HG02970 (cell line): ENCODE measurements at regions not wholly inside any gene's neighbourhood (a gene's known extent, or its start where the extent isn't known, plus 50 kb on each side); places are given as distances from the start of the nearest gene placed in this dataset.

Experiments used
- ATAC-seq: cut with Tn5 transposase; IDR thresholded peaks from one replicate; pipeline ENCODE4 v1.9.1; 2021; ENCODE audit warnings: mild to moderate bottlenecking, moderate library complexity, moderate number of reproducible peaks; ENCODE audit not compliant: unreplicated experiment, low FRiP score

- ATAC-seq = no peak
These were observed 51.4 kb upstream of the ITM2B start for GRCh38 chr13:48181482-48182145.

- no peak for ATAC-seq
These were observed 54.9 kb upstream of the ITM2B start for GRCh38 chr13:48178126-48178525.

GRCh38 chr13:48176781-48177180 lies 56.2 kb upstream of the ITM2B start:
- ATAC-seq = no peak

GRCh38 chr13:48175185-48175584 lies 57.8 kb upstream of the ITM2B start:
- no peak for ATAC-seq

- no peak for ATAC-seq
These were observed 65.1 kb upstream of the ITM2B start for GRCh38 chr13:48167866-48168265.

GRCh38 chr13:48165727-48166126 lies 67.3 kb upstream of the ITM2B start:
- no peak for ATAC-seq

GRCh38 chr13:48165063-48165462 lies 67.9 kb upstream of the ITM2B start:
- ATAC-seq = no peak

GRCh38 chr13:48163061-48163460 lies 68.2 kb upstream of the MED4 start:
- ATAC-seq = no peak

GRCh38 chr13:48162217-48162616 lies 67.3 kb upstream of the MED4 start:
- ATAC-seq = no peak

GRCh38 chr13:48161530-48162179 lies 66.8 kb upstream of the MED4 start:
- ATAC-seq = no peak

GRCh38 chr13:48160606-48161278 lies 65.8 kb upstream of the MED4 start:
- no peak for ATAC-seq

GRCh38 chr13:48159826-48160225 lies 64.9 kb upstream of the MED4 start:
- no peak for ATAC-seq

- ATAC-seq = no peak
These were observed 64.5 kb upstream of the MED4 start for GRCh38 chr13:48159401-48159800.

GRCh38 chr13:48158915-48159314 lies 64.0 kb upstream of the MED4 start:
- no peak for ATAC-seq

GRCh38 chr13:48158290-48158689 lies 63.4 kb upstream of the MED4 start:
- peak; percentile 55 for ATAC-seq

GRCh38 chr13:48156466-48156865 lies 61.6 kb upstream of the MED4 start:
- no peak for ATAC-seq

- no peak for ATAC-seq
These were observed 60.9 kb upstream of the MED4 start for GRCh38 chr13:48155848-48156247.

- ATAC-seq = no peak
These were observed 59.8 kb upstream of the MED4 start for GRCh38 chr13:48154671-48155070.

GRCh38 chr13:48153186-48153585 lies 58.3 kb upstream of the MED4 start:
- no peak for ATAC-seq

- ATAC-seq = no peak
These were observed 56.7 kb upstream of the MED4 start for GRCh38 chr13:48151363-48152161.

- no peak for ATAC-seq
These were observed 53.5 kb upstream of the MED4 start for GRCh38 chr13:48148454-48148853.
